HEK293T (cell line): ENCODE measurements at regions not wholly inside any gene's neighbourhood (a gene's known extent, or its start where the extent isn't known, plus 50 kb on each side); places are given as distances from the start of the nearest gene placed in this dataset.

Source experiments
- BHLHE40 ChIP-seq: fragments of 450-650 bp; IDR thresholded peaks from 2 replicates; pipeline ENCODE4 v1.6.1; 2016; ENCODE audit warnings: mild to moderate bottlenecking, moderate library complexity, borderline replicate concordance
- CTBP1 ChIP-seq: fragments of 450-650 bp; IDR thresholded peaks from 2 replicates; pipeline ENCODE4 v1.6.1; 2016; ENCODE audit warnings: borderline replicate concordance
- FOXK2 ChIP-seq: fragments of 450-650 bp; IDR thresholded peaks from 2 replicates; pipeline ENCODE4 v1.6.1; 2016; ENCODE audit warnings: mild to moderate bottlenecking
- FOXM1 ChIP-seq: fragments of 450-650 bp; IDR thresholded peaks from 2 replicates; pipeline ENCODE4 v1.6.1; 2017; ENCODE audit warnings: mild to moderate bottlenecking, borderline replicate concordance
- LEF1 ChIP-seq: fragments of 450-650 bp; IDR thresholded peaks from 2 replicates; pipeline ENCODE4 v1.6.1; 2017; ENCODE audit warnings: mild to moderate bottlenecking, borderline replicate concordance
- NFRKB ChIP-seq: fragments of 450-650 bp; IDR thresholded peaks from 2 replicates; pipeline ENCODE4 v1.6.1; 2016; ENCODE audit warnings: mild to moderate bottlenecking, moderate library complexity
- SP1 ChIP-seq: fragments of 450-650 bp; IDR thresholded peaks from 2 replicates; pipeline ENCODE4 v1.6.1; 2017
- SUZ12 ChIP-seq: fragments of 450-650 bp; IDR thresholded peaks from 2 replicates; pipeline ENCODE4 v1.6.1; 2016; ENCODE audit warnings: mild to moderate bottlenecking
- TARDBP ChIP-seq: fragments of 450-650 bp; IDR thresholded peaks from 2 replicates; pipeline ENCODE4 v1.6.1; 2016
- ZNF384 ChIP-seq: fragments of 450-650 bp; IDR thresholded peaks from 2 replicates; pipeline ENCODE4 v1.6.1; 2016

DNA sequence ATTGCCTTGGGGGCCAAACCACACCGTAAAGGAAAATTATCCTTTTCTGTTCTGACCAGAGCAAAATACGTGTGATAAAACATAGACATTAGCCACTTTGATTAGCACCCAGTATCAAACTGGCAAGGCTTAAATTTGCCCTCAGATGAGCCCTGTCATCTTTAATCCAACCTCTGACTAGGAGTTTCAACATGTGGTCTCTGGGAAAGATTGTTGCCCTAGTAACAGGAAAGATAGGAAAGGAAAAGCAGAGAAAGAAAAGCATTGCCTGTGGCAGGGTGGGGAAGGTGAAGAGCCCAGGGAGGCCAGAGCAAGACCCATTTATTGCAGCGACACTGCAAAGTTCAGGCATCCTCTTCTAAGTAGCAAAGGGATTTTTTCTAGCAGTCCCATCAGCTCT lies 181.5 kb upstream of the SCN7A start:
- TF ChIP-seq TARDBP (no peak), SP1 (no peak), SUZ12 (no peak), FOXM1 (no peak), CTBP1 (no peak), NFRKB (no peak), BHLHE40 (no peak), FOXK2 (no peak), ZNF384 (no peak), LEF1 (no peak)
